ENCODE measurements at regions not wholly inside any gene's neighbourhood (a gene's known extent, or its start where the extent isn't known, plus 50 kb on each side); places are given as distances from the start of the nearest gene placed in this dataset.

GRCh38 chr14:97517566-97518234 lies 720.5 kb downstream of the VRK1 start:
- no peak for TF ChIP-seq CTCF (conservative IDR thresholded peaks at IDR 0.05)

GRCh38 chr14:97523936-97524335 lies 726.8 kb downstream of the VRK1 start:
- no peak for TF ChIP-seq CTCF (conservative IDR thresholded peaks at IDR 0.05)
- H3K27ac ChIP-seq: no peak overlapping the region

More at GRCh38 chr14:97517566-97518234, 720.5 kb downstream of the VRK1 start:
- no peak overlapping the region for H3K27ac ChIP-seq

GRCh38 chr14:97524589-97525319 lies 727.6 kb downstream of the VRK1 start:
- no peak for TF ChIP-seq CTCF (conservative IDR thresholded peaks at IDR 0.05)
- no peak overlapping the region for H3K27ac ChIP-seq

GRCh38 chr14:97527993-97528392 lies 730.8 kb downstream of the VRK1 start:
- H3K27ac ChIP-seq: no peak overlapping the region

GRCh38 chr14:97532052-97532451 lies 734.9 kb downstream of the VRK1 start:
- H3K27ac ChIP-seq: no peak overlapping the region
- TF ChIP-seq CTCF (conservative IDR thresholded peaks at IDR 0.05): no peak

More at GRCh38 chr14:97527993-97528392, 730.8 kb downstream of the VRK1 start:
- no peak for TF ChIP-seq CTCF (conservative IDR thresholded peaks at IDR 0.05)

- H3K27ac ChIP-seq: no peak overlapping the region
- no peak for TF ChIP-seq CTCF (conservative IDR thresholded peaks at IDR 0.05)
Measured at GRCh38 chr14:97536421-97536820, 739.2 kb downstream of the VRK1 start.

- no peak overlapping the region for H3K27ac ChIP-seq
- TF ChIP-seq CTCF (conservative IDR thresholded peaks at IDR 0.05): no peak
Measured at GRCh38 chr14:97538749-97539410, 741.7 kb downstream of the VRK1 start.
